ENCODE measurements at regions not wholly inside any gene's neighbourhood (a gene's known extent, or its start where the extent isn't known, plus 50 kb on each side); places are given as distances from the start of the nearest gene placed in this dataset.
"Not testable (repeated sequence)": the region's sequence is repeated elsewhere in the genome, so short reads cannot be mapped to it uniquely, and the experiment has no call there.

DNA sequence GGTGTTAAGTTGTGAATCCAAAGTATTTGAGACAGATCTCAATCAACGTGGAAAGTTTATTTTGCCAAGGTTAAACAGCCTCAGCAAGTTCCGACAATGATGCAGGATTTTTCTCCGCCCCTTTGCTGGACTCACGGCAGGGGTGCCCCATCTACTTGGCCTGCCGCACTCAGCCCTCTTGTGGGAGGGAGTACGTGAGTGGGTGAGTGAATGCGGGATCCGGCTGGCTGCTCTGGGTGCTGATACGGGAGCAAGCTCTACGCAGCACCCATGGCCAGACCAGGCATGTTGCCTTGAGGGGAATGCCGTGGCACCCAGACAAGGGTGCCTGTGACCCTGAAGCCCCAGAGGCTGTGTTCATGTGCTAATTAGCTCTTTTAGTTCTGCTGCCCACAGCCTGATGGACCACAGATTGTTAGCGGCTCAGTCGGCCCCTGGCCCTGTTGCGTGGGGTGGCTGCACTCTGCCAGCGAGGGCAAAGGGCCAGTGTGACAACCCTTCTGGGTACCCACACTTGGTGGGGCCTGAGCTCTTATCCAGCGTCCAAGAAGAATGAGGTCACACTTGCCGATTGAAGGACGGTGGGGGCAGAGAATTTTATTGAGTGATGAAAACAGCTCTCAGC lies 81.2 kb upstream of the FAM153A start:
- TF ChIP-seq, protein P1, sequence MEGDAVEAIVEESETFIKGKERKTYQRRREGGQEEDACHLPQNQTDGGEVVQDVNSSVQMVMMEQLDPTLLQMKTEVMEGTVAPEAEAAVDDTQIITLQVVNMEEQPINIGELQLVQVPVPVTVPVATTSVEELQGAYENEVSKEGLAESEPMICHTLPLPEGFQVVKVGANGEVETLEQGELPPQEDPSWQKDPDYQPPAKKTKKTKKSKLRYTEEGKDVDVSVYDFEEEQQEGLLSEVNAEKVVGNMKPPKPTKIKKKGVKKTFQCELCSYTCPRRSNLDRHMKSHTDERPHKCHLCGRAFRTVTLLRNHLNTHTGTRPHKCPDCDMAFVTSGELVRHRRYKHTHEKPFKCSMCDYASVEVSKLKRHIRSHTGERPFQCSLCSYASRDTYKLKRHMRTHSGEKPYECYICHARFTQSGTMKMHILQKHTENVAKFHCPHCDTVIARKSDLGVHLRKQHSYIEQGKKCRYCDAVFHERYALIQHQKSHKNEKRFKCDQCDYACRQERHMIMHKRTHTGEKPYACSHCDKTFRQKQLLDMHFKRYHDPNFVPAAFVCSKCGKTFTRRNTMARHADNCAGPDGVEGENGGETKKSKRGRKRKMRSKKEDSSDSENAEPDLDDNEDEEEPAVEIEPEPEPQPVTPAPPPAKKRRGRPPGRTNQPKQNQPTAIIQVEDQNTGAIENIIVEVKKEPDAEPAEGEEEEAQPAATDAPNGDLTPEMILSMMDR (conservative IDR thresholded peaks at IDR 0.05; ENCODE audit: low read depth, low read length), result not testable (repeated sequence)
- TF ChIP-seq EZH2 (IDR thresholded peaks at IDR 0.05; ENCODE audit: borderline replicate concordance, low read depth, low read length, poor library complexity, severe bottlenecking), result not testable (repeated sequence)
